ENCODE measurements at regions not wholly inside any gene's neighbourhood (a gene's known extent, or its start where the extent isn't known, plus 50 kb on each side); places are given as distances from the start of the nearest gene placed in this dataset.

GRCh38 chr1:68322837-68323687 lies 90.7 kb upstream of the WLS start:
- Histone ChIP-seq H2AFZ (ENCODE audit: low read depth, low read length) (no peak overlapping the region), H3K27ac (ENCODE audit: extremely low read depth, low read depth, low read length) (no peak overlapping the region), H3K79me2 (ENCODE audit: control insufficient read depth, insufficient read depth, low read length) (no peaks in the 10 kb centered on the region), H3K4me3 (no peak overlapping the region), H3K4me1 (replicated peaks in 1 of 2; ENCODE audit: control insufficient read depth in 2 of 2, insufficient read depth in 2 of 2, low read length in 2 of 2) (no peaks in the 10 kb centered on the region), H3K4me2 (ENCODE audit: insufficient read depth, low read length) (no peak overlapping the region), H3K27me3 (ENCODE audit: control insufficient read depth in 2 of 2, insufficient read depth in 2 of 2, low read length in 2 of 2) (peaks cover 0 to 4% of the 10 kb centered on the region in 2 experiments; a peak in 2 of 5 replicates), H3K36me3 (ENCODE audit: control insufficient read depth, insufficient read depth, low read length) (no peaks in the 10 kb centered on the region), H3K9me3 (replicated peaks; ENCODE audit: control insufficient read depth, insufficient read depth, low read depth, low read length) (no peaks in the 10 kb centered on the region), H4K20me1 (replicated peaks; ENCODE audit: control insufficient read depth, insufficient read depth, low read length) (no peaks in the 10 kb centered on the region), H3K9me1 (ENCODE audit: control insufficient read depth, insufficient read depth, low read length) (no peaks in the 10 kb centered on the region), H3K9ac (ENCODE audit: insufficient read depth in 1 of 2, low read depth in 2 of 2, low read length in 2 of 2) (no peak overlapping the region)
- TF ChIP-seq FOXJ2 (tag; IDR thresholded peaks at IDR 0.05): no peak
- no peak for TF ChIP-seq IRF1 (CRISPR knock-in tag; IDR thresholded peaks at IDR 0.05; ENCODE audit: borderline replicate concordance)
- no peak for TF ChIP-seq PPARD (CRISPR knock-in tag; IDR thresholded peaks at IDR 0.05)
- no peak for TF ChIP-seq NFIX (CRISPR knock-in tag; IDR thresholded peaks at IDR 0.05; ENCODE audit: low read depth)
- no peak for TF ChIP-seq MED1 (CRISPR knock-in tag; IDR thresholded peaks at IDR 0.05; ENCODE audit: borderline replicate concordance)
- no peak for TF ChIP-seq ZFPM2 (CRISPR knock-in tag; IDR thresholded peaks at IDR 0.05)
- no peak for TF ChIP-seq NCOR1 (IDR thresholded peaks at IDR 0.05)
- TF ChIP-seq NFXL1 (CRISPR knock-in tag; IDR thresholded peaks at IDR 0.05): no peak
- TF ChIP-seq LCOR (CRISPR knock-in tag; IDR thresholded peaks at IDR 0.05): no peak
- no peak for TF ChIP-seq SETDB1 (IDR thresholded peaks at IDR 0.05; ENCODE audit: low read length)
- TF ChIP-seq COPS2 (conservative IDR thresholded peaks at IDR 0.05): no peak
- no peak for TF ChIP-seq HDAC3 (IDR thresholded peaks at IDR 0.05; ENCODE audit: borderline replicate concordance, partially characterized antibody)
- no peak for TF ChIP-seq ILF3 (IDR thresholded peaks at IDR 0.05; ENCODE audit: borderline replicate concordance)
- no peak for TF ChIP-seq ZNF79 (CRISPR knock-in tag; IDR thresholded peaks at IDR 0.05; ENCODE audit: low read depth)
- TF ChIP-seq RBM17 (IDR thresholded peaks at IDR 0.05; ENCODE audit: borderline replicate concordance, low read depth, low read length): no peak
- TF ChIP-seq ZNF274 (IDR thresholded peaks at IDR 0.05; ENCODE audit: borderline replicate concordance, low read depth, low read length): no peak
- TF ChIP-seq CBFA2T3 (IDR thresholded peaks at IDR 0.05): no peak
- TF ChIP-seq ELF1 (tag; IDR thresholded peaks at IDR 0.05): no peak
- TF ChIP-seq HBP1 (CRISPR knock-in tag; IDR thresholded peaks at IDR 0.05): no peak
- TF ChIP-seq MLLT1 (IDR thresholded peaks at IDR 0.05): no peak
- ATAC-seq (no peak), FAIRE-seq (no peak), DNase-seq (ENCODE audit: extremely low read depth in 1 of 4, low spot score in 3 of 4) (no peak)
- ChIA-PET POLR2A (no interaction called here), CTCF (ENCODE audit: low intra/inter-chr PET ratio) (no interaction called here)
- 2% methylated on average over 15 of the region's 15 CpGs for WGBS (ENCODE audit: insufficient coverage, low coverage, missing lambda C conversion rate)
- no TSS peak for BruUV-seq (replicated peaks)
- in situ Hi-C loops (cut with MboI): no loop called here
- intact Hi-C loops (cut with micrococcal nuclease): loop anchor here (5.0 kb wide), 1 partner anchor 206 kb away; no protein-coding TSS in a partner anchor
